SK-N-SH treated with all-trans-retinoic acid at 6 μM for 48 hours (cell line): ENCODE measurements at regions not wholly inside any gene's neighbourhood (a gene's known extent, or its start where the extent isn't known, plus 50 kb on each side); places are given as distances from the start of the nearest gene placed in this dataset.

Experiments
- ATAC-seq: fragments of 200-7000 bp; cut with Tn5 transposase; 3 replicates; pipeline ENCODE4 v1.9.1; 2020; ENCODE audit warnings: mild to moderate bottlenecking, moderate library complexity
- ARNTL ChIP-seq: fragments of 450-650 bp; formaldehyde crosslinking; IDR thresholded peaks from 2 replicates; pipeline ENCODE4 v1.5.0; 2020; ENCODE audit warnings: low read depth, mild to moderate bottlenecking, moderate library complexity, borderline replicate concordance
- BACH2 ChIP-seq: fragments of 250-450 bp; sonication (Bioruptor Pico); IDR thresholded peaks from 2 replicates; pipeline ENCODE4 v1.9.0; 2021; ENCODE audit warnings: mild to moderate bottlenecking, borderline replicate concordance
- CSDC2 ChIP-seq: fragments of 250-450 bp; sonication (Bioruptor Pico); IDR thresholded peaks from 2 replicates; pipeline ENCODE4 v1.5.0; 2020; ENCODE audit warnings: mild to moderate bottlenecking, moderate library complexity
- ESRRG ChIP-seq: fragments of 250-450 bp; sonication (Bioruptor Pico); IDR thresholded peaks from 2 replicates; pipeline ENCODE4 v1.6.1; 2021; ENCODE audit warnings: mild to moderate bottlenecking
- GLIS3 ChIP-seq: fragments of 250-450 bp; sonication (Bioruptor Pico); IDR thresholded peaks from 2 replicates; pipeline ENCODE4 v1.5.0; 2020; ENCODE audit warnings: mild to moderate bottlenecking, moderate library complexity
- OSR1 ChIP-seq: fragments of 250-450 bp; sonication (Bioruptor Pico); IDR thresholded peaks from 2 replicates; pipeline ENCODE4 v1.8.0; 2022; ENCODE audit warnings: moderate library complexity, mild to moderate bottlenecking, inconsistent platforms
- PPARA ChIP-seq: fragments of 250-450 bp; sonication (Bioruptor Pico); IDR thresholded peaks from 2 replicates; pipeline ENCODE4 v1.5.0; 2020; ENCODE audit warnings: mild to moderate bottlenecking, borderline replicate concordance
- RARB ChIP-seq: fragments of 250-450 bp; sonication (Bioruptor Pico); IDR thresholded peaks from 2 replicates; pipeline ENCODE4 v1.8.0; 2021; ENCODE audit warnings: mild to moderate bottlenecking, moderate library complexity
- SNAI2 ChIP-seq: fragments of 250-450 bp; sonication (Bioruptor Pico); IDR thresholded peaks from 2 replicates; pipeline ENCODE4 v1.5.0; 2020; ENCODE audit warnings: mild to moderate bottlenecking, moderate library complexity
- TCF4 ChIP-seq: fragments of 250-450 bp; sonication (Bioruptor Pico); IDR thresholded peaks from 2 replicates; pipeline ENCODE4 v1.8.0; 2021; ENCODE audit warnings: mild to moderate bottlenecking, moderate library complexity, borderline replicate concordance
- TOX ChIP-seq: fragments of 250-450 bp; sonication (Bioruptor Pico); IDR thresholded peaks from 2 replicates; pipeline ENCODE4 v1.8.0; 2021; ENCODE audit warnings: mild to moderate bottlenecking, moderate library complexity, borderline replicate concordance
- ZC3H10 ChIP-seq: fragments of 250-450 bp; sonication (Bioruptor Pico); IDR thresholded peaks from 2 replicates; pipeline ENCODE4 v1.5.1; 2021; ENCODE audit warnings: mild to moderate bottlenecking, moderate library complexity
- ZFP3 ChIP-seq: fragments of 250-450 bp; sonication (Bioruptor Pico); IDR thresholded peaks from 2 replicates; pipeline ENCODE4 v1.5.0; 2020; ENCODE audit warnings: mild to moderate bottlenecking, moderate library complexity
- ZFP30 ChIP-seq: fragments of 450-650 bp; formaldehyde crosslinking; IDR thresholded peaks from 2 replicates; pipeline ENCODE4 v1.5.0; 2022; ENCODE audit warnings: mild to moderate bottlenecking, moderate library complexity
- ZNF565 ChIP-seq: fragments of 450-650 bp; formaldehyde crosslinking; conservative IDR thresholded peaks from 2 replicates; pipeline ENCODE4 v1.5.0; 2020; ENCODE audit warnings: low read depth, mild to moderate bottlenecking, moderate library complexity
- ZNF70 ChIP-seq: fragments of 450-650 bp; formaldehyde crosslinking; IDR thresholded peaks from 2 replicates; pipeline ENCODE4 v1.5.0; 2020; ENCODE audit warnings: mild to moderate bottlenecking, moderate library complexity
- ZNF8 ChIP-seq: fragments of 450-650 bp; formaldehyde crosslinking; IDR thresholded peaks from 2 replicates; pipeline ENCODE4 v1.5.0; 2020; ENCODE audit warnings: mild to moderate bottlenecking, moderate library complexity
- TF ChIP-seq, protein P1 (sequence below): fragments of 250-450 bp; sonication (Bioruptor Pico); IDR thresholded peaks from 2 replicates; pipeline ENCODE4 v1.5.1; 2021; ENCODE audit warnings: mild to moderate bottlenecking, moderate library complexity
- TF ChIP-seq, protein P2 (sequence below): fragments of 250-450 bp; sonication (Bioruptor Pico); IDR thresholded peaks from 2 replicates; pipeline ENCODE4 v1.8.0; 2020; ENCODE audit warnings: mild to moderate bottlenecking, moderate library complexity, borderline replicate concordance
- TF ChIP-seq, protein P3 (sequence below): fragments of 250-450 bp; sonication (Bioruptor Pico); IDR thresholded peaks from 2 replicates; pipeline ENCODE4 v1.5.1; 2020; ENCODE audit warnings: low read depth, mild to moderate bottlenecking, moderate library complexity
- TF ChIP-seq, protein P4 (sequence below): fragments of 250-450 bp; sonication (Bioruptor Pico); IDR thresholded peaks from 2 replicates; pipeline ENCODE4 v1.5.0; 2020; ENCODE audit warnings: mild to moderate bottlenecking, moderate library complexity

DNA sequence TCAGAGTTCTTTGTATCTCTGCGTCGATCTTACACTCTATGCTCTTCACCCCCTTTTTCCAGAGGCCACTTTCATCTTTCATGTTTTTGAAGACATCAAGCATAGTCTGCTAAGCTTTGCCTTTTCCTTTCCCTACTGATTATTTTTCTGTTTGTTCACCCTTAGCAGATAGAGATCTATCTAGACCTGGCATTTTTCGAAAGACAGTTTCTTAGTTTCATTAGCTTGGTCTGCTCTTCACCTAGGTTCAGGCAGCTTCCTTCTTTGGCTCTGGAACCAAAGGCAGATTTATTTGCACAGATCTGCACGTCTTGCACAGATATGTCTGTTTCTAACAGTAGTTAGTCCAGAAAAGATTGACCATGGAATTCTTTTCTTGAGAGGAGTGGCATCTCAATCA, 122.7 kb upstream of the HS3ST5 start:
- TF ChIP-seq ZFP3 (CRISPR knock-in tag), result no peak
- TF ChIP-seq, protein P1, sequence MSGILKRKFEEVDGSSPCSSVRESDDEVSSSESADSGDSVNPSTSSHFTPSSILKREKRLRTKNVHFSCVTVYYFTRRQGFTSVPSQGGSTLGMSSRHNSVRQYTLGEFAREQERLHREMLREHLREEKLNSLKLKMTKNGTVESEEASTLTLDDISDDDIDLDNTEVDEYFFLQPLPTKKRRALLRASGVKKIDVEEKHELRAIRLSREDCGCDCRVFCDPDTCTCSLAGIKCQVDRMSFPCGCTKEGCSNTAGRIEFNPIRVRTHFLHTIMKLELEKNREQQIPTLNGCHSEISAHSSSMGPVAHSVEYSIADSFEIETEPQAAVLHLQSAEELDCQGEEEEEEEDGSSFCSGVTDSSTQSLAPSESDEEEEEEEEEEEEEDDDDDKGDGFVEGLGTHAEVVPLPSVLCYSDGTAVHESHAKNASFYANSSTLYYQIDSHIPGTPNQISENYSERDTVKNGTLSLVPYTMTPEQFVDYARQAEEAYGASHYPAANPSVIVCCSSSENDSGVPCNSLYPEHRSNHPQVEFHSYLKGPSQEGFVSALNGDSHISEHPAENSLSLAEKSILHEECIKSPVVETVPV (CRISPR knock-in tag), result no peak
- TF ChIP-seq SNAI2 (CRISPR knock-in tag), result no peak
- TF ChIP-seq, protein P2, sequence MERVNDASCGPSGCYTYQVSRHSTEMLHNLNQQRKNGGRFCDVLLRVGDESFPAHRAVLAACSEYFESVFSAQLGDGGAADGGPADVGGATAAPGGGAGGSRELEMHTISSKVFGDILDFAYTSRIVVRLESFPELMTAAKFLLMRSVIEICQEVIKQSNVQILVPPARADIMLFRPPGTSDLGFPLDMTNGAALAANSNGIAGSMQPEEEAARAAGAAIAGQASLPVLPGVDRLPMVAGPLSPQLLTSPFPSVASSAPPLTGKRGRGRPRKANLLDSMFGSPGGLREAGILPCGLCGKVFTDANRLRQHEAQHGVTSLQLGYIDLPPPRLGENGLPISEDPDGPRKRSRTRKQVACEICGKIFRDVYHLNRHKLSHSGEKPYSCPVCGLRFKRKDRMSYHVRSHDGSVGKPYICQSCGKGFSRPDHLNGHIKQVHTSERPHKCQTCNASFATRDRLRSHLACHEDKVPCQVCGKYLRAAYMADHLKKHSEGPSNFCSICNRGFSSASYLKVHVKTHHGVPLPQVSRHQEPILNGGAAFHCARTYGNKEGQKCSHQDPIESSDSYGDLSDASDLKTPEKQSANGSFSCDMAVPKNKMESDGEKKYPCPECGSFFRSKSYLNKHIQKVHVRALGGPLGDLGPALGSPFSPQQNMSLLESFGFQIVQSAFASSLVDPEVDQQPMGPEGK (CRISPR knock-in tag), result no peak
- no peak for TF ChIP-seq GLIS3 (CRISPR knock-in tag)
- TF ChIP-seq ZFP30 (CRISPR knock-in tag), result no peak
- TF ChIP-seq ZC3H10 (CRISPR knock-in tag), result no peak
- no peak for ATAC-seq

DNA sequence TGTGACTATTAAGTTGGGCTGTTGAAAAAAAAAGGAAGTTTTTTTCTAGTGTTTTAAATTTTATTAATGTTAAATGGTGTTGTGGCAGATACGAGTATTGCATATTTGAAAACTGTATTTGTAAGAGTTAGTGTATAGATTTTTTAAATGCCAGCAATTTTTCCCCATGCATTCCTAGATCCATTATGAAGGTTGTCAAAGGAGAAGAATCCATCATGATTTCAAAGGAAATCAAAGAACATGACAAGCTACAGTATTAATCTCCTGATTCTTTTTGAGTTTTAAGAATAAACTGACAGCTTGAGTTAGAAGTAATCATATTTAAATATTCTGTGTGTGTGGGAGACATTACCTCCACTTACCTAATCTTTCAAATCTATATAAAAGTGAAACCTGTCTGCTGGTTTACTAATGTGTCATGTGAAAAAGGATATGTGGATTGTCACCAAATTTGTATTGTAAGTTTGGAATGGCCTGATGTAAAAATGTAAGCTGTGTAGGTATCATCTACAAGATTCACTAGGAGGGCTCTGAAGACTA, 111.0 kb upstream of the HS3ST5 start:
- ATAC-seq, result no peak
- TF ChIP-seq ZNF70 (CRISPR knock-in tag) (no peak), OSR1 (no peak), ARNTL (CRISPR knock-in tag) (no peak)
- TF ChIP-seq, all 23 proteins: peak for 0

DNA sequence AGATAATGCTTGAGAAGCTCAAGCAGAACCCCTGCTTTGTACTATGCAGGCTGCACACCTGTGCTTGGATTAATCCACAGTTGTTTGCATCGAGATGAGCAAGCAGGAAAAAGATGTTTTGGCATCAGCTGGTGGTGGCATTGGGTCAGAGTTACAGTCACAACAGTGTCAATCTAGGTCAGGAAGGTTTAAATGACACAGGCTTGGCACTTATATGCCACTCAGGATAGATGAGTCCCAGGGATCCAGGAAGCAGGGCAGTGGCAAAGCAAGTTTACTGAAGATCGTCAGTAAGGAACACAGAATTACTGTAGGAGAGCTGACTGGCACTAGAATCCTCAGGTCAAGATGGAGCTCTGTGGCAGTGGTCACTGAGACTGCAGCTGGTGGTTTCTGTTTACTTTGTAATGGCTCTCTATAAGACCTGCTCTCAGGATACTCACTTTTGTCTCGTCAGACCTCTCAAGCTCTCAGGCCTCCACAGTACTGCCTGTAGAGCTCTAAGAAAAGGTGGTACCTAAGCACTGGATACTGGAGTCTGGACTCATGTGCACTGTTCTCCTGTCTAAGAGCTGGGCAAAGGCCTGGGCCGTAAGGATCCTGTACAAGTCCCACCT, 110.1 kb upstream of the HS3ST5 start:
- ATAC-seq, result no peak
- TF ChIP-seq ZC3H10 (CRISPR knock-in tag) (no peak), ZFP3 (CRISPR knock-in tag) (no peak), GLIS3 (CRISPR knock-in tag) (no peak)

DNA sequence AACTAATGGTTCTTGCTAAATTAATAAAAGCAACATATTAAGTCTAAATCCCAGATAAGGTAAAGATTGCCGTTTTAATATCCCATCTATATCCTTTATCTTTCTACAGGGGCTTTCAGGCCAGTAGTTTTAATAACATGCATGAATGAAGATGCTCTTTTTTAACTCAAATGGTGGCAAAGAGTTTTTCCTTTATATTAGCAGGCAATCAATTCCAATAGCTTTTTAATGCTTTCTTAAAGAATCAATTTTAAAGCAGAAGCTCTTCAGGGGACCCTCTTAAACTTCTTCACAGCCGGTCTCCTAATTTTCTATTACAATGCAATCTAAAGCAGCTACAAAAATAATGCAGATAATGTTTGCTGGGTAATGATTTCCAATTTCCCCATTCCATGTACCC, 107.8 kb upstream of the HS3ST5 start:
- no peak for TF ChIP-seq ZNF565 (CRISPR knock-in tag)
- no peak for TF ChIP-seq OSR1
- TF ChIP-seq RARB (CRISPR knock-in tag), result no peak
- ATAC-seq, result no peak

DNA sequence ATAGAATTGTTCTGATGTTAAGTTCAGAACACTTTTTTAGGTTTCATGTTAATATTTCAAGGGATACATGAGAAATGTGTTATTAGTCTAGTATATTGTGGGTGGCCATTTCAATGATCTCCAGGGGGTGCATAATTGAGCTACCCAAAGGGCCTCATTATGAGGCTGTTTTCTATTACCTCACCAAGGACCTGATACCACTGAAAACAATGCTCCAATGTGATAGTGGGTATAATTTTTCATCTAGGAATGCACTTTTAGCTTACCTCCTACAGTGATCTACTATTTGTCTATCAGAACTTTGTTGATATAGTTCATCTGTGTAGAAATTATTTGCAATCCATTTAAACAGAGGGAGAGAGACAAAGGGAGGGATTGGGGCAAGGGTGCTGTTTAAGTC, 106.8 kb upstream of the HS3ST5 start:
- TF ChIP-seq OSR1, result no peak
- TF ChIP-seq, protein P2 (CRISPR knock-in tag), result no peak
- TF ChIP-seq ZFP30 (CRISPR knock-in tag), result no peak
- TF ChIP-seq TCF4 (CRISPR knock-in tag), result no peak
- TF ChIP-seq, protein P3, sequence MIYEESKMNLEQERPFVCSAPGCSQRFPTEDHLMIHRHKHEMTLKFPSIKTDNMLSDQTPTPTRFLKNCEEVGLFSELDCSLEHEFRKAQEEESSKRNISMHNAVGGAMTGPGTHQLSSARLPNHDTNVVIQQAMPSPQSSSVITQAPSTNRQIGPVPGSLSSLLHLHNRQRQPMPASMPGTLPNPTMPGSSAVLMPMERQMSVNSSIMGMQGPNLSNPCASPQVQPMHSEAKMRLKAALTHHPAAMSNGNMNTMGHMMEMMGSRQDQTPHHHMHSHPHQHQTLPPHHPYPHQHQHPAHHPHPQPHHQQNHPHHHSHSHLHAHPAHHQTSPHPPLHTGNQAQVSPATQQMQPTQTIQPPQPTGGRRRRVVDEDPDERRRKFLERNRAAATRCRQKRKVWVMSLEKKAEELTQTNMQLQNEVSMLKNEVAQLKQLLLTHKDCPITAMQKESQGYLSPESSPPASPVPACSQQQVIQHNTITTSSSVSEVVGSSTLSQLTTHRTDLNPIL (CRISPR knock-in tag), result no peak
- TF ChIP-seq ARNTL (CRISPR knock-in tag), result no peak
- TF ChIP-seq ZFP3 (CRISPR knock-in tag), result no peak
- TF ChIP-seq TOX (CRISPR knock-in tag), result no peak
- no peak for ATAC-seq

DNA sequence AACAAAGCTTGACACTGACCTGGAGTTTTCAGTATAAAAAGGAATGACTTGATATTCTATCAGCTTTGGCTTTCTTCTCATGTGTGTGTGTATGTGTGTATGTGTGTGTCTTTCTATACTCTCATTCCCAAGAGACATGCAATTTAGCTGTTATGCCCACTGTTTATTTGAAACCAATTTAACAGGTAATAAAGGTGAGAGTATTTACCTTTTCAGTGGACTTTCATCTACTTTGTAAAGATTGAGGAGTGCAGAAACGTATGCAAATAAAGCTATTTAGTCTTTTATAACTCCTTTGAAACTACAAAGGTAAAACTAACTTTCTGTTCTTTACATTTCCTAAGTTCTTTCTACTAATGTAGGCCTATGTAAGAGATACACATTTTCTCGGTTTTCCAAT, 103.5 kb upstream of the HS3ST5 start:
- TF ChIP-seq PPARA (CRISPR knock-in tag), result no peak
- TF ChIP-seq, protein P3 (CRISPR knock-in tag), result no peak
- no peak for TF ChIP-seq BACH2 (CRISPR knock-in tag)
- TF ChIP-seq ZNF8 (CRISPR knock-in tag), result no peak
- no peak for TF ChIP-seq ESRRG
- no peak for TF ChIP-seq ZNF70 (CRISPR knock-in tag)
- no peak for TF ChIP-seq CSDC2
- TF ChIP-seq, protein P4, sequence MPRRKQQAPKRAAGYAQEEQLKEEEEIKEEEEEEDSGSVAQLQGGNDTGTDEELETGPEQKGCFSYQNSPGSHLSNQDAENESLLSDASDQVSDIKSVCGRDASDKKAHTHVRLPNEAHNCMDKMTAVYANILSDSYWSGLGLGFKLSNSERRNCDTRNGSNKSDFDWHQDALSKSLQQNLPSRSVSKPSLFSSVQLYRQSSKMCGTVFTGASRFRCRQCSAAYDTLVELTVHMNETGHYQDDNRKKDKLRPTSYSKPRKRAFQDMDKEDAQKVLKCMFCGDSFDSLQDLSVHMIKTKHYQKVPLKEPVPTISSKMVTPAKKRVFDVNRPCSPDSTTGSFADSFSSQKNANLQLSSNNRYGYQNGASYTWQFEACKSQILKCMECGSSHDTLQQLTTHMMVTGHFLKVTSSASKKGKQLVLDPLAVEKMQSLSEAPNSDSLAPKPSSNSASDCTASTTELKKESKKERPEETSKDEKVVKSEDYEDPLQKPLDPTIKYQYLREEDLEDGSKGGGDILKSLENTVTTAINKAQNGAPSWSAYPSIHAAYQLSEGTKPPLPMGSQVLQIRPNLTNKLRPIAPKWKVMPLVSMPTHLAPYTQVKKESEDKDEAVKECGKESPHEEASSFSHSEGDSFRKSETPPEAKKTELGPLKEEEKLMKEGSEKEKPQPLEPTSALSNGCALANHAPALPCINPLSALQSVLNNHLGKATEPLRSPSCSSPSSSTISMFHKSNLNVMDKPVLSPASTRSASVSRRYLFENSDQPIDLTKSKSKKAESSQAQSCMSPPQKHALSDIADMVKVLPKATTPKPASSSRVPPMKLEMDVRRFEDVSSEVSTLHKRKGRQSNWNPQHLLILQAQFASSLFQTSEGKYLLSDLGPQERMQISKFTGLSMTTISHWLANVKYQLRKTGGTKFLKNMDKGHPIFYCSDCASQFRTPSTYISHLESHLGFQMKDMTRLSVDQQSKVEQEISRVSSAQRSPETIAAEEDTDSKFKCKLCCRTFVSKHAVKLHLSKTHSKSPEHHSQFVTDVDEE (CRISPR knock-in tag), result no peak
- no peak for TF ChIP-seq ZFP30 (CRISPR knock-in tag)
- TF ChIP-seq OSR1, result no peak
- no peak for TF ChIP-seq ARNTL (CRISPR knock-in tag)
- TF ChIP-seq ZFP3 (CRISPR knock-in tag), result no peak
- TF ChIP-seq, all 23 proteins: peak for 0
- ATAC-seq, result no peak
